ENCODE measurements at regions not wholly inside any gene's neighbourhood (a gene's known extent, or its start where the extent isn't known, plus 50 kb on each side); places are given as distances from the start of the nearest gene placed in this dataset.

DNA sequence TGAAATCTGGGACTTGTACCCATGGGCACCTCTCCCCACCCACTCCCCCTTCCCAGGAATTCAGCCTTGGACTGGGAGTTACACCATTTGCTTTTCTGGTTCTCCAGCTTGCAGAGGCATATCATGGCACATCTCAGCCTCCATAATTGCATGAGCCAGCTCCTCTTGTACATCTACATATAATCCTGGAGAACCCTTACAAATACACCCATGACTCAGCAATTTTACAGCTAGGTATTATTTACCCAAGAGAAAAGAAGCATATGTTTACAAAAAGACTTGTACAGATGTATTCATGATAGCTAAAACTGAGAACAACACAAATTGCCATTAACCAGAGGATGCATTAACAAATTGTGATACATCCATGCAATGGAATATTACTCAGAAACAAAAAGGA lies 58.4 kb downstream of the RPLP1 start:
- Mint-ChIP-seq H3K4me1 (ENCODE audit: insufficient read depth, unreplicated experiment) (no peaks in the 10 kb centered on the region), H3K9me3 (ENCODE audit: unreplicated experiment) (no peaks in the 10 kb centered on the region), H3K36me3 (ENCODE audit: insufficient read depth, unreplicated experiment) (no peaks in the 10 kb centered on the region), H3K4me3 (ENCODE audit: unreplicated experiment) (no peak overlapping the region), H3K27ac (ENCODE audit: low read depth, unreplicated experiment) (no peak overlapping the region), H3K27me3 (ENCODE audit: insufficient read depth, unreplicated experiment) (peaks cover 19% of the 10 kb centered on the region)
- no peak for TF ChIP-seq CTCF (IDR thresholded peaks at IDR 0.05; ENCODE audit: unreplicated experiment)
- intact Hi-C loops (cut with micrococcal nuclease) = no loop called here
- ChIA-PET POLR2A (interaction anchor here (1.3 kb wide), 1 partner anchor 11 kb away, joined by 3 read pairs; no protein-coding TSS in a partner anchor), CTCF (interaction anchor here (0.7 to 1.2 kb wide), 2 partner anchors 65 to 1156 kb away, joined by 3 read pairs; no protein-coding TSS in a partner anchor)
- BruUV-seq (replicated peaks) = no TSS peak
- DNase-seq (ENCODE audit: unreplicated experiment) = no peak

- no peak overlapping the region for H3K4me3 Mint-ChIP-seq (ENCODE audit: unreplicated experiment)
- POLR2A ChIA-PET = no interaction called here
- intact Hi-C loops (cut with micrococcal nuclease) = no loop called here
- H3K27me3 Mint-ChIP-seq (ENCODE audit: insufficient read depth, unreplicated experiment) = peaks cover 19% of the 10 kb centered on the region
- no peaks in the 10 kb centered on the region for H3K9me3 Mint-ChIP-seq (ENCODE audit: unreplicated experiment)
- TF ChIP-seq CTCF (IDR thresholded peaks at IDR 0.05; ENCODE audit: unreplicated experiment) = no peak
- H3K4me1 Mint-ChIP-seq (ENCODE audit: insufficient read depth, unreplicated experiment) = no peaks in the 10 kb centered on the region
- CTCF ChIA-PET = interaction anchor here (0.6 kb wide), 2 partner anchors 9 to 59 kb away, joined by 3 to 4 read pairs; no protein-coding TSS in a partner anchor
- no TSS peak for BruUV-seq (replicated peaks)
- DNase-seq (ENCODE audit: unreplicated experiment) = no peak
- no peaks in the 10 kb centered on the region for H3K36me3 Mint-ChIP-seq (ENCODE audit: insufficient read depth, unreplicated experiment)
- no peak overlapping the region for H3K27ac Mint-ChIP-seq (ENCODE audit: low read depth, unreplicated experiment)
Measured at GRCh38 chr15:69511716-69512340, 59.2 kb downstream of the RPLP1 start.

DNA sequence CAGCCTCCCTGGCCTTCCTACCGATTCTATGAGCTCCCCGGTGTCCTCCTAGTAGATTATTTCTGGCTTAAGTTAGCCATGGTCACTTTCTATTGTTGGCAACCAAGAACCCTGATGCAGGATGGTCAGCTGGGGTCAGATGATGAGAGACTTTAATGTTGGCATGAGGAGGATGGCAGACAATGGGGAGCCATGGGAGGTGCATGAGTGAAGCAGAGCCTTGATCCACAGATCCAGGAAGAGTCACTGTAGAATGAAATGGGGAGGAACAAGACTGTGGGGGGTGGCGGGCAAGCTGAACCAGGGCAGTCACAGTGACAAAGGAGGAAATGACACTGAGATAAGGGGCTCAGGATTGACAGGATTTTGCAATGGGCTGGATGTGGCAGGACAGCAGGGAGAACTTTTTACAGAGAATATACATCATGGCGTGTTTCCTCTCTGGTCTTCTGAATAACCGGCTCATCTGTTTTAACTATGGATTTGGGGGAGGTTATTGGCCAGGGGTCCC lies 60.9 kb downstream of the RPLP1 start:
- intact Hi-C loops (cut with micrococcal nuclease) = no loop called here

GRCh38 chr15:69513986-69514385 lies 61.4 kb downstream of the RPLP1 start:
- no peak for TF ChIP-seq CTCF (IDR thresholded peaks at IDR 0.05; ENCODE audit: unreplicated experiment)
- no peak for DNase-seq (ENCODE audit: unreplicated experiment)
- no TSS peak for BruUV-seq (replicated peaks)
- Mint-ChIP-seq H3K9me3 (ENCODE audit: unreplicated experiment) (no peaks in the 10 kb centered on the region), H3K4me1 (ENCODE audit: insufficient read depth, unreplicated experiment) (no peaks in the 10 kb centered on the region), H3K27ac (ENCODE audit: low read depth, unreplicated experiment) (no peak overlapping the region), H3K27me3 (ENCODE audit: insufficient read depth, unreplicated experiment) (peaks cover 19% of the 10 kb centered on the region), H3K4me3 (ENCODE audit: unreplicated experiment) (no peak overlapping the region), H3K36me3 (ENCODE audit: insufficient read depth, unreplicated experiment) (no peaks in the 10 kb centered on the region)
- CTCF ChIA-PET = no interaction called here
- intact Hi-C loops (cut with micrococcal nuclease) = no loop called here
- POLR2A ChIA-PET = interaction anchor here (0.6 kb wide), 1 partner anchor 432 kb away, joined by 4 read pairs; no protein-coding TSS in a partner anchor

More for the DNA sequence above, 60.9 kb downstream of the RPLP1 start:
- no TSS peak for BruUV-seq (replicated peaks)
- no peak for DNase-seq (ENCODE audit: unreplicated experiment)
- TF ChIP-seq CTCF (IDR thresholded peaks at IDR 0.05; ENCODE audit: unreplicated experiment) = no peak
- no peak overlapping the region for H3K4me3 Mint-ChIP-seq (ENCODE audit: unreplicated experiment)
- H3K9me3 Mint-ChIP-seq (ENCODE audit: unreplicated experiment) = no peaks in the 10 kb centered on the region
- H3K27me3 Mint-ChIP-seq (ENCODE audit: insufficient read depth, unreplicated experiment) = peaks cover 19% of the 10 kb centered on the region
- POLR2A ChIA-PET = interaction anchor here (0.6 kb wide), 2 partner anchors 235 to 433 kb away, joined by 4 to 5 read pairs; no protein-coding TSS in a partner anchor
- no peak overlapping the region for H3K27ac Mint-ChIP-seq (ENCODE audit: low read depth, unreplicated experiment)
- no peaks in the 10 kb centered on the region for H3K4me1 Mint-ChIP-seq (ENCODE audit: insufficient read depth, unreplicated experiment)
- H3K36me3 Mint-ChIP-seq (ENCODE audit: insufficient read depth, unreplicated experiment) = no peaks in the 10 kb centered on the region
- CTCF ChIA-PET = no interaction called here
